Stimulated activated CD8-positive, alpha-beta memory T cell treated with anti-CD3 and anti-CD28 coated beads, Interleukin-4, amount 100 ng/mL, for 48 hours (primary cell): ENCODE measurements at regions not wholly inside any gene's neighbourhood (a gene's known extent, or its start where the extent isn't known, plus 50 kb on each side); places are given as distances from the start of the nearest gene placed in this dataset.
A peak's percentile ranks its signal among the peaks of the same experiment; 100 is the strongest.

Experiments
- DNase-seq: peaks from one replicate; pipeline ENCODE4 v3.0.0-alpha.2; 2020

DNA sequence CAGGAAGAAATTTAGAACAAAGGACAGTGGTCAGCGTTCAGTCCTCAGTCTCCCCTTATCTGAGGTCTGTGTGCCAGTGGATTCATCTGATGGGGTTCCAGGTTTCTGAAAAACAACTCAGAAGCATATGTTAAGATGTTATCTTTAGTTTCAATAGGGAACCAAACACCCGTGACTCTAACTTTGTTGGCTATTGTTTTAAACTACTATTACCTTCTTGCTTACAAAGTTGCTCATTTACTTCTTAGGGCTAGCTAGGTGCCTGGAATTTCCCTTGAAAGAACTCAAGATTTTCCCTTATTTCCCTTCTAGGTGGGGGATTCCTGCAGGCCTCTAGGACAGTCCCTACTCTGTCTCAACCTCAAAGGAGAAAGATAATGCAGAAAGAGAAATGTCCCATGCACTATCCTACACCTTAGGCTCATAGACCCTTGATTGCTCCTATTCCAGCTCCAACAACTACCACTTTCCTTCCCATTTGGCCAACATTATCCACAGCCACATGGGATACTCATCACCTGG lies 192.5 kb upstream of the LYZL1 start:
- no peak for DNase-seq

DNA sequence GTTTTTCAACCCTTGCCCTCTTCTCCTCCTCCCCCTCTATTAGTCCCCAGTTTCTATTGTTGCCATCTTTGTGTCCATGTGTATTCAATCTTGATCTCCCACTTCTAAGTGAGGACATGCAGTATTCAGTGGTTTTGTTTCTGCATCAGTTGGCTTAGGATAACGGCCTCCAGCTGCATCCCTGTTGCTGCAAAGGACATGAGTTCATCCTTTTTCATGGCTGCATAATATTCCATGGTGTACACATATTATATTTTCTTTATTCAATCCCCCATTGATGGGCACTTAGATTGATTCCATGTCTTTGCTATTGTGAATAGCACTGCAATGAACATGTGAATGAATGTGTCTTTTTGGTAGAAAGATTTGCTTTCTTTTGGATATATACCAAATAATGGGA lies 190.4 kb upstream of the LYZL1 start:
- DNase-seq = no peak

DNA sequence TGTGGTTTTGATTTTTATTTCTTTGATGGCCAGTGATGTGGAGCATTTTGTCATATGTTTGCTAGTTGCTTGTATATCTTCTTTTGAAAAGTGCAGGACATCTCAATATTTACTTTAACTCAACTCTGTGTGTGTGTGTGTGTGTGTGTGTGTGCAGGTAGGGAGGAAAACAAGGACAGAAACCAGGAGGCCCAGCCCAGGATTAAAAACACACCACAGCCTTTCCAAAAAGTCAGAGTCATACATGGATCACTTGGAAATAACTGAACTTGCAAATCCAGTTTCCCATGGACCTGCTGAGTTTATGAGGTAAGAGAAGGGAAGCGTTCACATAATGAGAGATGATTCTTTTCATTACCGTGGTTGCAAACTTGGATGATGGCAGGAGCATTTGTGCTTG lies 189.9 kb upstream of the LYZL1 start:
- DNase-seq = no peak

DNA sequence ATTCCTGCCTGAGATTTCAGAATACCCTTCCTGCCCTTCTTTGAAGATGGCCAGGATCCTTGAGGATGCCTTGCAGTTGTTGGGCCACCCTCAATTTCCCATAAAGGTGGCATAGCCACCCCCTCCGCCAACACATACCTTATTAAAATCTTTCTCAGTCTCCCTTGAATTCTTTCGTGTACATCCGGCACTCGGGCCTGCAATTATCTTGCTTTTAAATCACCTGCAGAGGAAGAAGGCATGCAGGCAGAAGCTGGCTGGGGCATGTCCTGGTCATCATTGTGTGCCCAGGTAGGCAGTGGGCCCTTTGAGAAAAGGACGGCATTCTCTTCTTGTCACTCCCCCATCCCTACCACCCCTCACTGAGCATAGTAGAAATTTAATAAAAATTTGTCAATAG lies 189.5 kb upstream of the LYZL1 start:
- no peak for DNase-seq

DNA sequence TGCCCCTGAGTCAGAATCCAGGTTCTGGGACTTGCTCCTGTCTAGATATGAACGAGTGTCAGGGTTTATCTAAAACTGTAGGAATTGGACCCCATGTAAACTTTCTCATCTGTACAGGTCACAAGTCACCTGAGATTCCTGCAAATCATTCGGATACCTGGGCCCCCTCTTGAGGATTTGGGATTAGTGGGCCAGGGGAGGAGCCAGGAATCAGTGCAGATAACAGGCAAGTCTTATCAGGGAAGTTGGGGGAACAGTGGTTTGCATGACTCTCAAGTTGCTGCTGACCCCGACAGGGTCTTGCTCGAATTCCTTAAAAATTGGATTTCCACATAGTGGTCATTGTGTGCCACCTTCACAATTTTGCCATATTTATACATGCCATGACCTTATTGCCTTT lies 188.4 kb upstream of the LYZL1 start:
- DNase-seq = no peak

DNA sequence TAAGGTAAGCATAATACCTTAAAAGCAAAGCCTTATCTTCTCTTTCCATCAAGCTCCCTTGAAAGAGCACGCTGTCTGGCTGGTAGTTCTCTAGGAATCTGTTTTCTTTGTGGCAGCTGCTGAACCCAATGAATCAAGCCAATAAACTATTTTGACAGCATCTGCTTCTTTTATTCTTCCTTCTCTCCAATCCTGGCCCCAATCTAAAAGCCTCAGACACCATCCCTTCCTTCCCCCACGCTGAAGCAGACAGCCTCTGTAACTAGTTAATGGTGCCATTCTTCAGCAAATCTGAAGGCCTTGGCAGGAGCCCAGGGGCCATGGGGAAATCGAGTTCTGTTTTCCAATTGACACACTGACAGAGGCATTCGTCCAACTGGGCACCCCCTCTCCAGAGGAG lies 186.6 kb upstream of the LYZL1 start:
- no peak for DNase-seq

DNA sequence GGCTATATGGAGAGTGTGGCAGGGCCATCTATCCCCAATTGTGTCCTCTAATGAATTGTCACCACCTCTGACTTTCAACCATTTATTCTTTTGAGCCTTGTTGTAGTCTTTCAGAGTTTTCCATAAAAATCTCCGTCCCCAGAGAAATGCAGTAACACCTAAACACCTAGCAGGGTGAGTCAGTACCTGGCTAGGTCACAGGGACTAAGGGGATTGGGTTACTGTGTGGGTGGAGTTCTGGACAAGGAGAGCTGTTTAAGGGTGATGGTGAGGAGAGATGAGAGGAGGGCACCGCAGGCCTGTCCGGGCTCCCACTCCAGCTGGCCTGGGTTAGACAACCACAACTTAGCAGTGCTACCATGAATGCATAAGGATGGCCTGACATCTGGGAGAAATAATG lies 186.2 kb upstream of the LYZL1 start:
- DNase-seq = no peak

DNA sequence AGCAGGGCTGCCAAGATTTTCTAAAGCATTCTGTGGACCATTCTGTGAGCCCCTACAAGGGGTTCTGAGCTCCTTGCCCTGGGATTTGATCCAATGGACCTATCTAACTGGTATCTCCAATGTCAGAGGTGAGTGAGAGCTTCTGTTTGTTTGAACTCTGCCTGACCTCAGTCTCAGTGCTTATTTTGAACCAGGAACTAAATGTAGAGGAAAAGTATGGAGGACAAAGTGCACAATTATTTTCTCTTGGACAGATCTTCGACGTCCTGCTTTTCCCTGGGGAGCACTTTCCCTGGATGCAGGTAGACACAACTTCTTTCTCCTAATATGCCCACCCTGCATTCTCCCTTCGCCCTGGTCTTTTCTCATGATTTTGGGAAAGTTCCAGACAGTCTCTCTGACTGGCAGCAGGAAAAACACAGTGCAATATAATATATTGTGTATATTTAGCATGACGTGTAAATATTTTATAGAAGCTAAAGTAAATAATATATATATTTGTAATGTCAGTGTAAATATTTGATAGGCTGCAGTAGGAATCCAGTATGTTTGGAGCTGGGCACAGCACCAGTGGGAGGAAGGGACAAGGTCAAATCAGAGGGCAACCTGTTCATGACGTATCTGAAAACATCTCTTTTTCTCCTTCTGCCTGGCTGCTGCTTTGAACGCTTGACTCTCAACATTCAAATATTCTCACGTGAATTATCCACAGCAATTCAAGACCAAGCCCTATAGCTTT lies 184.0 kb upstream of the LYZL1 start:
- DNase-seq = no peak

DNA sequence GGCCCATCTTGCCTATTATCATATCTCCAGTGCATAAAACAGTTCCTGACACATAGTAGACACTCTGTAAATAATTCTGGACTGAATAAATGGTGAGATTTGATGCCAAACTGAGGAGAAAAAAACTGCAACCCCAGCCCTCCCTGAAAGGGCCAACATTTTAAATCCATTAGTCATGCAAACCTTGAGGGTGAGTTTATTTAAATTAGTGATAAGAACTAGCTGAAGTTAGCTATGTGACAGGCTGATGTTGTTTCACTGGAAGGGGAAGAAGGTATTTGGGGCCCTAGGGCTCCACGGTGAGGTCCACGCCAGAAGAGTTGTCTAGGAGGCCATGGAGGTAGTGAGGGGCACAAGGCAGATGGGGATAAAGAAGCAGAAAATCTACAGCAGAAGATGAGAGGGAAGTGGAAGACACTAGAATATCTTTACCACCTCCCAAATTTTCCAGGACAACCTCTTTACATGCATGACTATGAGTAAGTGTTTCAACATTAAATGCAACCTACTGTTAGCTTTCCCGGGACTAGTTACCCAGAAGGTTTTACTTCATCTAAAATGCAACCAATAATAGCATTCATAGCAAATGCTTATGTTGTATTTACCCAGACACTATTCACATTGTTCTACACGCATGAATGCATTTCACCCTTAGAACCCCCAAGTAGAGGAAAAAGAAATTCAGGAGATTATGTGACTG lies 183.2 kb upstream of the LYZL1 start:
- DNase-seq = no peak

DNA sequence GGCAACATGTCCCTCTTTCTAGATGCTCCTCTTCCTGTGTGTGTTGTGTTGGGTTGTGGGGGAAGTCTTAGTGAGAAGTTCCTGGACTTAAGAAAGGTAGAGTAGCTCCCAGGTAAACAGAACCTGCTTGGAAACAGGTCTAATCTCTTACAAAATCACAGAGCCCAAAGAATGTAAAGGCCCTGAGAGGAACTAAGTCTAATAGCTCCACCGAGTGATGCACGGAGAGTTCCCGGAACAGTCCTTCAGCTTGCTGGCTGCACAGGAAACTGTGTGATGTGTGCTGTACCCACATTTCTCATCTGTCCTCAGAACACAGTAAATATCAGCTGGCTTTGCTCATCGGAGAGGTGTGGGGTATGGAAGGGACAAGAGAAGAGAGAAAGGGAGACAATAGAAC lies 182.6 kb upstream of the LYZL1 start:
- no peak for DNase-seq

DNA sequence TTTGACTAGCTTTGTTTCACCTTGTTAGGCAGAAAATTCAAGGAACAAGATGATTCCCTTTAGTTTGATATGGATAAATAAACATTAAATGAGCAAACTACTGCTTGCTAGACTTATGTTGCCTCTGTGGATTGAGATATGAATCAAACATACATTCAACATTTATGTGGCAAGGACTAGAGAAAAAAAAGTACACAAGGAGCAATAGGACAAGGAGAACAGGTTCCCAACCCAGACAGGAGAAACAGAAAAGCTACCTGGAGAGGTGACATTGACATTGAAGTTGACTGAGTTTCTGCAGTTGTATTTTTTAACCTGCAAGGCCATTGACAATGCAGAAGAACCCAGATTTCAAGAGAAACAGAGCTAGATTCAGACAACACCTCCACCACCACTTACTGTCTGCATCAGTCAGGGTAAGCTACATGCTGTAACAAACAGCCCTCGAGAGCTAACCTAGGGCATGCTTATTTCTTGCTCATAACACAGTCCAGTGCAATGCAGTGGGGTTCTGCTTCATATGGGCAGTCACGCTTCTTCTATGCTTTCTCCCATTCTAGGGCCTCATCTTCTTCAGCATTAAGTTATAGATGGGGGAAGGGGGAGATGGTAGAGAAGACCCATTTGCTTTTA lies 180.9 kb upstream of the LYZL1 start:
- DNase-seq = no peak

DNA sequence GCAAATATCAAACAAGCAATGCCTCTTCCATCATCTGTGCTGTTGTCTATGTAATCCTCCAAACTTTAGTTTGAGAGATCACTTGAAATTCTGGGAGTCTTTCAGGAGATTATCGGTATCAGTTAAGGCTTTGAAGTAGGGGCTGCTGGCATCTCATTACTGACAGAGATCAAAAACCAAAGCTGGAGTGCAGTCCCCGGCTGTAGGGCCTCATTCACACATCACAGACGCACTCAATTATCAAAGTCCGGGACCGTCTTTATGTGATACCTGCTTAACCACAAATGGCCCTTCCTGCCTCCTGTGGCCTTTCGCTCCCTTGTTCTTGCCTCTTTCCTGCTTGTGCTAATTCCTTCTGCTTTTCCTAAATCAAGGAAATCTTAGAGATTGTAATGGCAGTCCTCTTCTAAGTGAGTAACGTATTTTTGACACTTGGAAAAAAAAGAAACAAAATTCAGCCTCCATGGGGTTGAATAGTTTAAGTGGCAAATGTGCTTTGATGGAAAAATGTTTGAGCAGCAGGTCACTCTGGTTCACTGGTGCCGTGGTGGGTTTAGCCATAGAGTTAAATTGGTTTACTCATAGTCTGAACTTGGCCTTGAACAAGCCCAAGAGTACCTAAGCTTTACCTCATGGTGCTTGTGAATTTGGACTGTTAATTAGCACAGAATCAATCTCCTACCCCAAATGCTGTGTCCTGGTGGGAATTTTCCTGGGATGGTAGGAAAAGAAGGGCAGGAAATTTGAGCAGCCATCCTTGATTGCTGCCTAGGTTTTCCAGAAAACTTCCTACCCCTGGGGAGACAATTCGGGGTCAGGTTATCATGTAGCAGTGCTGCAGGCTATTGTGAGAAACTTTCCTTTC lies 178.9 kb upstream of the LYZL1 start:
- no peak for DNase-seq

DNA sequence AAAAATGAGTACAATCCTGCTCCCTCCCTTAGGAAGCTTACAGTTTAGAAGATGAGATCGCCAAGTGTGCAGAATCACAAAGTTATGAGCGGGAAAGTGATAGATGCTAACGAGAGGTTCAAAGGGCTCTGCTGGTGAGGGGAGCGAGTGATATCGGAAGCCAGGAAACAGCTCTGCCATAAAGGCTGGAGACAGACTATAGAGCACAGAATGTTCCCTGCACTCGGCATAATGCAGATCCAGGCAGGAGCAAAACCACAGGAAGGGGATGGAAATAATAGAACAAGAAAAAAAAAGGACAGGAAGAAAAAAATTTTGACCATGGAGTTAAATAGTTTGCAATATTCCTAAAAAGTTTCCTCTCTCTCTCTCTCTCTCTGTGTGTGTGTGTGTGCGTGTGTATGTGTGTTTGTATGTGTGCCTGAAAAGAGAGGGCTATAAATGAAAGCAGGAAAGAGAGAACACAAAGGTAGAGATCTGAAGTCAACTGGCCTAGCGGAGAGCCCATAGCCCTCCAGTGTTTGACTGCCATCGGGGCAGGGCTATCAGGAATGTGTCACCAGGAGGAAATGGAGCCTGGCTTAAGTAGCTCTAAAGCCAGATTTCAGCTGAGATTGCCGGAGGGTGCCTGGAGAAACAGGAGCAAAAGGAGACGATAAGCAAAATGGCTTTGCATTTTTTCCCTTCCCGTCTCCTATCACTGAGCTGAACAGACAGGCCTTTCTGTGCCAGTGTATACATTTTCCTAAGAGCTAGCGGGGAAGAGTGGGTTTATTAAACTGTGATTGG lies 175.8 kb upstream of the LYZL1 start:
- no peak for DNase-seq

DNA sequence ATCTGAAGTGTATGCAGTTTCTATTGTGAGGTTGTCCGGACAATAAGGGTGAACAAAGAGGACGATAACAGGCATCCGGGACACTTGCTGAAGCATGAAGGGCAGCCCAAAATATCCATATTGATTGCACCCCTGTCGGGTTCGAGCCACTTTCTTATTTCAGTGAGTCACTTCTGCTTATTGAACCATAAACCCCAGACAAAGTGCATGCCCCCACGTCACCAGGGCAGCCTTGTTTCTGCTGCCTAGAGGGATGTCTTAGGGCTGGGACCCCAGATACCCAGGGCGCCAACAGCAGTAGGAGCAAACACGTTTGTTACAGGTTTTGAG lies 175.3 kb upstream of the LYZL1 start:
- DNase-seq = no peak

DNA sequence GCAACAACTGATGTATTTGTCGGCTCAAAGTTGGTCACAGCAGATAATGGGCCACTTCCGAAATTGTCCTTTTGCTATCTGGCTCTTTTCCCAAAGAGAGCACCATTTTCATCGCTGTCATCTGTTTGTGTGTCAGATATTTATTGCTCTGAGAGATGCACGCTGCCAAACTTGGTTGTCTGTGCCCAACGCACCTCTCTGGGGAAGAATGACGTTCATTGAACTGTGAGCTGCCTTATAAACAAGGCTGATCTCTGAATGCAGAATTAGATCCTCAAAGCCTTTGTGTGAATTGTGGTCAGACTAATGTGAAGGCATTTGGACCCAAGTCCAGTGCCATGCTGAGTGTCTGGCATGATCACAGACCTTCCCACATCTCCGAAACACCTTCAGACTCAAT lies 174.7 kb upstream of the LYZL1 start:
- no peak for DNase-seq

DNA sequence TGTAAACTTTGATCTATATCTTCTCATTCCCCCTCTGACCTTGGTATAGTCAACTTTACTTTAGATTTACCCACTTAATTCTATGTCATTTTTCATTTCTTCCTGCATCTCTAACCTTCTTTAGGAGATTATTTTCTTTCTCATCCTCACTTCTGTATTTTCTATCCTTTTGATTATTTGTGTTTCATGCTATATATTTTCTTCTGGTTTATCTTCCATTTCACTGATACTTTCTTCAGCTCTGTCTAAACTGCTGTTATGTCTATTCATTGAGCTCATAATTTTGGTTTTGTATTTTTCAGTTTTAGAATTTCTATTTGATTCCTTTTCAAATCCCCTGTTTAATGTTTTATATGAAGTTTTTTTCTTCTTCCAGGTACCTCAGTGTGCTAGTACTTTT lies 171.1 kb upstream of the LYZL1 start:
- no peak for DNase-seq

DNA sequence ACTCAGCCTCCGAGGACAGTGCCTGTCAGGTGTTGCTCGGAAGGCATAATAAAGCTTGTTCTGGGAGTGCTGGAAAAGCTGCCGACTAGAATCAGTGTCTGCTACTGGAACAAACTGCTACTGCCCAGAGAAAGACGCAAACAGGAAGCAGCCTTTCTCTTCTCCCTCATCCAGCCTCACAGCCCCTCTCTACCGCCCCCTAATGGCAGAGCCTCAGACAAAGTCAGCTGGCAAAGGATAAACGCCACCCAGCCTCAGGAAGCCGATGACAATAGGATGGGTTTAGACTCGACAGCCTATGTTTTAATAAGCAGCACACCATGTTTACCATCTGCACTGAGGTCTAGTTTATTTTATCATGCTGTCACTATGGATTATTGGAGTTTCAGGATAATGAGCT lies 169.5 kb upstream of the LYZL1 start:
- DNase-seq = peak; percentile 48

DNA sequence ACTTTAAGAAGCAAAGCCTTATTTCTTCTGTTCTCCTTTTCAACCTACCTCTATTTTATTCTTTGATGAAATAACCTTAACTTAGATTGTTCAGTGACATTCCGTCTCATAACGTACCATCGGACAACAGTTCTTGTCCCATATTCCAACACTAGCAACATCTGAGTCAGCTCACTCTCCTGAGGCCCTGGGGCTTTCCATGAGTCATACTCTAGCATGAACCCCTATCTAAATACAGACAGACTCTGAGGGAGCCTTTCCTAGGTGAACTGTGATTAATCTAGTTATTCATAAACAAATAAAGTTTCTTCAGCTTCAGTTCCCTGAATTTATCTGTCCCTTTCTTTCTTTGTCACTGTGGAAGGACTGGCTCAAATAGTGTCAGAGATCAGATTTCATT lies 168.7 kb upstream of the LYZL1 start:
- no peak for DNase-seq

DNA sequence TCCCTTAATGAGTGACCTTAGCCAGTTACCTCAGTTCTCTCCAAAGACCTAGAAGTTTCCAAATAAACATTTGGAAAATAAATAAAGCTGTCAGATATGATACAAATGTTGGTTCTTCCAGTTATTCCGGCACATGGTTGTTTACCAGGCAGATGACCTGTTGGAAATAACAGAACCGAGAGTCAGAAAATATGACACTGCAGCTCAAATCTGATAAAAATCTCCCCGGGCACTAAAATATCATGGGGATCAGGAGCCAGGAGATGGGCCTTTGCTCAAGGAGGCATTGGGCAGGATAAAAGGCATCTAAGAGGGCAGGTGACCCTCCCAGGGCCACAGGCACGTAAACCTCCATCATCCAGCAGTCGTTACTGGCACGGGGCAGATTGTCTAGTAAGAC lies 164.0 kb upstream of the LYZL1 start:
- DNase-seq = no peak

DNA sequence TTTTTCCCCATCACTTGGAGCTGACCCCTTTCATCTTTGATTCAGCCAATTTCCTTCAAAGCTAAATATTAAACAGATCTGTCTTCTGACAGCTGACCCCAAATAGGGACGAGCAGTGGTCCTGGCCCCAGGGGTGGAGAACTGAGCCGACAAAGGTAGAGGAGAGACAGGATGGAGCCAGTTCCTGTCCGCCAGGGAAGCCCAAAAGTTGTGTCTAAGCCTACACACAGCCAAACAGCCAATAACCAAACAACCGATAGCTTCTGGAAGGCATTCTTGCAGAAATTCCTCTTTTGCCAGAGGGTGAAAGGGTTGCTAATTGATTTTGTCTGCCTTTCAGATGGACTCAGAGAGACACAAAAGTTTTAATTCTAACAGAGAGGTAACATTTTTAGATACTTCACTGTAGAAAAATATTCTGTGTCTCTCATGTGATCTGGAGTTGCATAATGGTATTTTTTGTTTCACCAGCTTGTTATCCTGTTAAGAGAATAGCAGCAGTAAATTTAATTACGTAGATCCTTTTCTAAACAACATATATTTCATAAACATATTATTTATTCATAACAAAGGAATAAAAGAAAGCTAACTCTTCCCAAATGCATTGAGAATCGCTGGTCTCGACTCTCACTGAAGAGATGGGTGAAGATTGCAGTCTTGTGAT lies 161.7 kb upstream of the LYZL1 start:
- no peak for DNase-seq

DNA sequence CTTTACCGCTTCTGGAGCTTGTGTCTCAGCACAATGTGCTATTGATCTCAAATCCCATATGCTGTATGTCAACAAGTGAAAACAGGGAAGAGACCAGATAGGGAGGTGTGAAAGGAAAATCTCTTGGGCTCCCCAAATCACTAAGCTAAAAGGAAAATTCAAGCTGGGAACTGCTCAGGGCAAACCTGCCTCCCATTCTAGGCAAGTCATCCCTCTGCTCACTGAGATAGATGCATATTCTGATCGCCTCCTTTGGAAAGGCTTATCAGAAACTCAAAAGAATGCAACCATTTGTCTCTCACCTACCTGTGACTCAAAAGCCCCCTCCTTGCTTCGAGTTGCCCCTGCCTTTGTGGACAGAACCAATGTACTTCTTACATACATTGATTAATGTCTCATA lies 161.1 kb upstream of the LYZL1 start:
- DNase-seq = no peak

DNA sequence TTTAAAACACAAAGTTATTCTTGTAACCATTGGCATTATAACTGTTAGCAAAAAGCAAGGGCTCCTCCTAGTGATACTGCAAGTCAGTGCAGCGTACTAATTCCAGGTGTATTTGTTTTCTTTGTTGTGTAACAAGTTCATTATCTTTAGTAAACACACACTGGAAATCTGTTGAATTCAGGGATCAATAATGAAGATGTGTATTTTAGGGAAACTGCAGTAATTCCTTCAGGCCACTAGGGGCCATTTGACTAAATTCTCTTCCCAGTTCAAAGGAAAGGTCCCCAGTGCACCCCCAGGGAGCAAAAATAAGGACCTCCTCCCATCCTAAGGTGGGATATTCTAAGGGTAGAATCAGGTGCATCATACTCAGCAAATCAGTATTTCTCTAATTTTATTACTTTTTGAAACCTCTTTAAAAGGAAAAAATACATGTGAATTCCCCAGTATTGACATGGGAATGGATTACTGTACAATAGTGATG lies 158.6 kb upstream of the LYZL1 start:
- no peak for DNase-seq
